Ammon's horn (tissue), 1 donor: ENCODE measurements at regions not wholly inside any gene's neighbourhood (a gene's known extent, or its start where the extent isn't known, plus 50 kb on each side); places are given as distances from the start of the nearest gene placed in this dataset.
"Not testable (repeated sequence)": the region's sequence is repeated elsewhere in the genome, so short reads cannot be mapped to it uniquely, and the experiment has no call there.

Experiments used
- DNase-seq: peaks from one replicate; pipeline ENCODE4 v3.0.0-alpha.2; 2016; ENCODE audit warnings: low spot score

DNA sequence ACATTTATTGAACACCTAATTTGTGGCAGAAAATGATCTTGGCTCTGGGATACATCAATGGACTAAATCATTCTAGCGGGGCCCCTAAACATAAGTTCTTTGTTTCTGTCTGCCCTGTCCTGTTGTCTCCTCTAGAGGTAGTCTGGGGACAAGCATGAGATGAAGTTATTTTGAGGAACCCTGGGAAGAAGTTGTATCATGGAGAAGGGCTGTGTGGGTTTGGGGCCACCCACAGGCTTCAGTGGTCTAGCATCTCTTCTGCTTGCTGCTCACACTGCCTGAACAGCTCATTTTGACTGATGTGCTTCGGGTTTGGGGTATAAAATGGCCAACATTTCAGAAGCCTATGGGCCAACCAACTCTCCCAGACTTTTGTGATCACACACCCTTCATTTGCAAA is 50.3 kb upstream of the OSBPL11 start:
- no peak for DNase-seq

DNA sequence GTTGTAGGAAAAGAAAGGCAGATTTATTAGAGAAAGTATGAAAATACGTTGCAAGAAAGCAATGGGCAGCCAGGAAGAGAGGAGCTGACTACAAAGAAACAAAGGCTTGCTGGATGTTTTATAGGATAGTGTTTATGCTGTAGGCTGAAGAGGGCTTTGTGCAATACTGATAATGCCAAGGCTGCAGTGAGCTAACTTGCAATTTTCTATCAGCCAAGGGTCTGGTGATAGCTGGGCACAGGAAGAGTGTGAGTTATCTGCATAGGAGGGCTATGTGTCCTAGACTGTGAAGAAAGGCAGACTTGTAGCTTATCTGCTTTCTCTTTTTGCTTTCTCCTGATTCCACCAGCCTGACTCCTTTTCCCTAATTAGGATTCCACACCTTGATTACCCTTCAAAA is 51.3 kb upstream of the OSBPL11 start:
- DNase-seq, result no peak

DNA sequence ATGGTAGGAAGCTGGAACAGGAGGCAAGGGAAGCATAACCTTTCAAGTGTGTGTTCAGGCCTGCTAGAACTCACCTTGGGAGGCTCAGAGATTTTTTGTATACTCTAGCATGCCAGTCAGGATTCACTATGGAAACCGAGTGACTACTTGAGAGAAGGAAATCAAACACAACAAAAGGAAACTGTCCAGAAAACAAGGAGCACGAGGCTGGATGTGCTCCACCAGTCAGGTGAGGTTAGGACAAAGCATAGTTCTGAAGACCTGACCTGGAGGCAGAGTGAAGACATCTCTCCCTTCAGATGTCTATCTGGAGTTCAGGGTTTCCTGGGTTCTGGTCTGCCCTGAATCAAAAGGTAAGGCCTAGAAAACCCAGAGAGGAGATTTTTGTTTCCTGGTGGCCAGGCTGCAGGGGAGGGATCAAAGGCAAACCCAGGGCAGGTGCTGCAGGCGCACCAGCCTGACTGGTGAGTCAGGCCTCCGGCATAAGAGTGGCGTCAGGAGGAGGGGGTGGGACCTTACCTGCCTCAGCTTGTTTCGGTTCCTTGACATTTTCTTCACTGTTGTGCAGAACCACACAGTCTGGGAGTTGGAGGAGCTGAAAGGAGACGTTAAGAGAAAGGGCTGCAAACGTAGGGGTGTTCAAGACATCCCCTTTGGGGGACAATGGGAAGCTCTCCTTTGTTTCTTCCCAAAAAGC is 52.2 kb upstream of the OSBPL11 start:
- no peak for DNase-seq

DNA sequence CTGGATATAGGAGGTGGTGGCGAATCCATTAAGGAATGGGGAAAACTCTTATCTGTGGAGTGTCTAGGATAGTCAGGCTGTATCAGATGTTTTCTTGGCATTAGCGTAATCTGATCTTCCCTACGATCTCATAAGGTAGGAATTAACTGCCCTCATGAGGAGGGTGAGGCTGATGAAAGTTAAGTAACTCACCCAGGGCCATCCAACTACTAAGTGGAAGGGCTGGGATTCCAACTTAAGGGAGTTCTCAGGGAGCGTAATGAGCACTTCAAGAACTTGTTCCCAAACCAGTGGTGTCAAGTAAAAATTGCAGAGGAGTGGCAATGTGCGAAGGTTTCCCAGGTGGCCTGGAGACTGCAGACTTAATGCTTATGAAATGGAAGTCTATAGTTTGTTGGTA is 55.9 kb upstream of the OSBPL11 start:
- DNase-seq, result no peak

DNA sequence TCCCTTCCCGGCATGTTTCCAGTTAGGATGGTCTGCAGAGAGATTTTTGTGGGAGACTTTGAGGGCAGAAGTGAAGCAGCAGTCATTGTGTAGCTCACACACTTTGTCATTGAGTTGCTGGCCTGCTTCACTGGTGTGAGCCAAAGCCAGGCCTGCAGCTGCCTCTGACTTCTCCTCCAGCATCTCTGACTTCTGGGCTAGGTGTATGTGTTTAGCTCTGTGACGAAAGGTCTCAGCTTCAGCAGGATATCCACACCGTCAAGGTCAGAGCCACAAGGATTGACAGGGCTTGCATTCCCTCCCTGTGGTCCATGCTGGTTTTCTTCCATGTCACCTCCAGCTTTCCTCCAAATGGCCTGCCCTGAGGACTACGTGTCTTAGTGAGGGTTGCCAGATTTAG is 57.1 kb upstream of the OSBPL11 start:
- DNase-seq, result no peak

DNA sequence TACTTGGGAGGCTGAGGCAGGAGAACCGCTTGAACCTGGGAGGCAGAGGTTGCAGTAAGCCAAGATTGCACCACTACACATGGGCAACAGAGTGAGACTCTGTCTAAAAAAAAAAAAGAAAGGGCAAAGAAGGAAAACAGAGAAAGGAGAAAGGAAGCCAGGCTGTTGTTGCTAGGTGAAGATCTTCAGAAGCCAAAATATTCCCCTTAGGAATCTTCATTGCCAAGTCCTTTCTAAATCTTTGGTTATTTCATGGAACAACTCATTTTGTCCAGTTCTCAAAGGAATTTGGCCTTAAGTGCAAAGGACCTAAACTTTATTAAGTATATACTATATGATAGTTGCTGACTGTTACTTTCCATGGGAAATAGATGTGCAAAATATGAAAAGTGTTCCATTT is 59.2 kb upstream of the OSBPL11 start:
- peak; percentile 28 for DNase-seq

DNA sequence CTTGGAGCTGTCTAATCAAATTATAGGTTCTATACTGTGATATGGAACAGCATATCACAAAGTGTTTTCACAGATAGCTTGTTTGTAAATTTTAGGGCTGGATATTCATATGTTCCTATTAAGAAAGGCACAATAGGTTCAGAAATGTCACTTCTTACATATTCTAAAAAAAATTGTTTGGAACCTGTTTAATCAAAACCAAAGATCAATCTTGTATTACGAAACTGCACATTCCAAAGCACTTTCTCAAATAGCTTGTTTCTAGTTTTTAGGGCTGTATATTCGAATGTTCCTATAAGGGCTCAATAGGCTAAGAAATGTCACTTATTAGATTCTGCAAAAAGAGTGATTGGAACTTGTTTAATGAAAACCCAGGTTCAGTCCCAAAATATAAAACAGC is 67.4 kb upstream of the OSBPL11 start:
- no peak for DNase-seq

DNA sequence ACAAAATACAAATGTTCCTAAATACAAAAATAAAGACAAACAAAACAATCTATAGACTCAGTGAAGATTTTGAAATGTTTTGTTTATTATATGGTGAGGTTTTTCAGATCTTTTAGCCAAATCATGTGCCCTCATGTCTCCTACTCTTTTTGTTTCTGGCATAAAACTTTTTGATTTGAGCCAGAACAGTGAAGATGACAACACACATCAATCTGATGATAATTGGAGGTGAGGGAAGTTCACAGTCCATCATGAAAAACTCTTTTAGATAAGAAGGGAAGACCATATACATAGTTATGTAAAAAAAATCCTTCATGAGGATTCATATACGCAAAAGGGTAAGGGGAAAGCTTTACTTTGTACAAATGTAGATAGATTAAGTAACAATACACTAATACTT is 75.1 kb upstream of the OSBPL11 start:
- no peak for DNase-seq

DNA sequence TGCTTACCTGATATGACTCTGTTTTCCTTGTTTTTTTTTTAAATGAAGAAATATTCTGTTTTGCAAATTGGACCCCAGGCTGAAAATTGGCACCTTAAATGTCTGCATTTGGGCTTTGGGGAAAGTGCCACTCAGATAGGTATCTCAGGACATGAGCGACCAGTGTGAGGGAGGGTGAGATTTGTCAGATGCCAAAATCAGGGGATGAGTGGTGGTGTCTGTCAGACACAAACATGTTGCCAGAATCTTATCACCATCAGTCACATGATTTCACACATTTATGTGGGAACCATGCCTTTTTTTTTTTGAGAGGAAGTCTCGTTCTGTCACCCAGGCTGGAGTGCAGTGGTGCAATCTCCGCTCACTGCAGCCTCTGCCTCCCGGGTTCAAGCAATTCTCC is 75.6 kb upstream of the OSBPL11 start:
- DNase-seq, result no peak

DNA sequence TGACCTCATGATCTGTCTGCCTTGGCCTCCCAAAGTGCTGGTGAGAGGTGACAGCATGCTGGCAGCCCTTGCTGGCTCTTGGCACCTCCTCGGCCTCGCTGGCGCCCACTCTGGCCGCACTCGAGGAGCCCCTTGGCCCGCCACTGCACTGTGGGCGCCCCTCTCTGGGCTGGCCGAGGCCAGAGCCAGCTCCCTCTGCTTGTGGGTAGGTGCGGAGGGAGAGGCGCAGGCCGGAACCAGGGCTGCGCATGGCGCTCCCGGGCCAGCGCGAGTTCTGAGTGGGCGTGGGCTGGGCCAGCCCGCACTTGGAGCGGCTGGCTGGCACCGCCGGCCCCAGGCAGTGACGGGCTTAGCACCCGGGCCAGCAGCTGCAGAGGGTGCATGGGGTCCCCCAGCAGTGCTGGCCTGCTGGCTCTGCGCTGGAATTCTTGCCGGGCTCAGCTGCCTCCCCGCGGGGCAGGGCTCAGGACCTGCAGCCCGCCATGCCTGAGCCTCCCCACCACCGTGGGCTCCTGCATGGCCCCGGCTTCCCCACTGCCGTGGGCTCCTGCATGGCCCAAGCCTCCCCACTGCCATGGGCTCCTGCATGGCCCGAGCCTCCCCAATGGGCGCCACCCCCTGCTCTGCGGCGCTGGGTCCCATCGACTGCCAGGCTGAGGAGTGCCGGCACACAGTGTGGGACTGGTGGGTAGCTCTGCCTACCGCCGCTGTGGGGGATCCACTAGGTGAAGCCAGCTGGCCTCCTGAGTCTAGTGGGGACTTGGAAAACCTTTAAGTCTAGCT is 76.4 kb upstream of the OSBPL11 start:
- no peak for DNase-seq

DNA sequence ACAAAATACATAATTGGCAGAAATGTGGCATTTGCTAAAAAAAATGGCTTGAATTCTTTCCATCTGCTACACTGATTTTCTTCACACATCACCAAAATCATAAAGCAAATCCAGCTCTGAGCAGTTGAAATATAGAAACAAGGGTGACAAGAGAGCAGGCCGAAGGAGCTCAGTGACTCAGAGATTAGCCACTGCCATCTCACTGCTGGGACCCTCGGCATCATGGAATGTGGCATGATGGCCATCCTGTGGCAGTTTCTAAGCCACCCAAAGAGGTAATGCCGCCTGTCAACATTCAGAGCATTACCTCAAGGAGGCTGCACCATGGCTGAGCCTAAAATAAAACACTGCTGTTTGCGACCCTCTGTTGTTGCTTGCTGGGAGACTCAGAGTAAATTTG is 80.5 kb upstream of the OSBPL11 start:
- no peak for DNase-seq

DNA sequence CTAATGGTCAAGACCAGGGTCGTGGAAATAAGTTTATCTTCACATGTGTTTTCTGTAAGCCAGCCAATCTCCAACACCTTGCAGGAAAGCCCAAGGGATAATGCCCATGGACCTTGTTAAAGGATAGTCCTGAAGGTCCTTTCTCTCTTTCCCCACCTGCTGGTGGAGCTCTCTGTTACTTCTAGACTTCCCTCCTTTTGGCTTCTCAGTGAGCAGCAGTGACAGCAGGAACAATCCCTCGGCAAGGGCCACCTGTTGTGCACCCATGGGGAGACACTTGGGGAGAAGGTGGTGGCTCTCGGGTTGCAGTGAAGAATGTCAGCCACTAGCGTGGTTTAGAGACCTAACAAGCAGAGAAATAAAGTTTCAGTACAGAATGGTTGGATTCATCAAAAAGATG is 84.0 kb upstream of the OSBPL11 start:
- DNase-seq, result no peak

DNA sequence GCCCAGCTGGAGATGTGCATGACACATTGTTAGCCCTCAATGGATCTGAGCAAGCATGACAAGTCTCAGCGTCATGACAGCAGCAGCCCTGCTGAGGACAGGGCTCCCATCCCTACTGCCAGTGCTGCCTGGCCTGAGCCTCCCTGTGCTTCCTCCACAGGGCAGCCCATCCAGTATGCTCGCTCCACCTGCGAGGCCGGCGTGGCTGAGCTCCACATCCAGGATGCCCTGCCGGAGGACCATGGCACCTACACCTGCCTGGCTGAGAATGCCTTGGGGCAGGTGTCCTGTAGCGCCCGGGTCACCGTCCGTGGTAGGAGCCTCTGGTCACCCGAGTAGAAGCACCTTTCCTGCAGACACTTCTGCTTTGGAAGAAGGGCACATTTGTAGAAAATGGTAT is 85.8 kb upstream of the OSBPL11 start:
- no peak for DNase-seq

DNA sequence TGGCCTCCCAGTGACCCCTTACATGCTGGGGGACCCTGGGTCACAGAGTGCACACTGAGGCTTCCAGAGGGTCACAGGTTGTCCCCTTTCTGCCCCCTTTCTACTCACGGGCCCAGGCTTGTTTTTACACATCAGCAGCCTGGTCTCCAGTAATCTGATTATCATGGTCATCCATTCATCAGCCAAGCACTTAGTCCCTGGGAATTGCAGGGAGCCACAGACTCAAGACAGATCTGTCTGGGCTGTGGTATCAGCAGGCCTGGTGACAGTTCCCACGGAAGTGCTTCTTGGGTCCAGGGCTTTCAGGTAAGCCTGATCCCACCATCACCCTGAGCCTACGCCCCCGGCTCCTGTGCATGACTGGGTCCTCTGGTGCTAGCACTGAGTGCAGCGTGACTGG is 86.6 kb upstream of the OSBPL11 start:
- DNase-seq, result not testable (repeated sequence)

DNA sequence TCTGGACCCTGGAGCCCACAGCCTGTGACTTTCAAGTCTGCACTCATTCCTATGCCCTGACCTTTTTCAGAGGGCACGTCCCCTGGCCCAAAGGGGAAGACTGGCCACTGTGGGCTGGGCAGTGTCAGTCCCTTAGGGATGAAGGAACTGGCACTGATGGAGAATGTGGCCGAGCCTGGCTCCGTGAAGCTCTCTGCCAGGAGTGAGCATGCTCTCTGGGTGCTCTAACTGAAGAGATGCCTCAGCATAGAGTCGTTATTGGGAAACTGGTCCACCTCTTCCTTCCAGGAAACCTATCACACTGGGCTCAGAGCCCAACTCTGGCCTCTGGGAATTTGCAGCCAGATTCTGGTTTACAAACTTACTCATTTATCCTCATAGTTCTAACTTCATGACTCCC is 87.3 kb upstream of the OSBPL11 start:
- not testable (repeated sequence) for DNase-seq

DNA sequence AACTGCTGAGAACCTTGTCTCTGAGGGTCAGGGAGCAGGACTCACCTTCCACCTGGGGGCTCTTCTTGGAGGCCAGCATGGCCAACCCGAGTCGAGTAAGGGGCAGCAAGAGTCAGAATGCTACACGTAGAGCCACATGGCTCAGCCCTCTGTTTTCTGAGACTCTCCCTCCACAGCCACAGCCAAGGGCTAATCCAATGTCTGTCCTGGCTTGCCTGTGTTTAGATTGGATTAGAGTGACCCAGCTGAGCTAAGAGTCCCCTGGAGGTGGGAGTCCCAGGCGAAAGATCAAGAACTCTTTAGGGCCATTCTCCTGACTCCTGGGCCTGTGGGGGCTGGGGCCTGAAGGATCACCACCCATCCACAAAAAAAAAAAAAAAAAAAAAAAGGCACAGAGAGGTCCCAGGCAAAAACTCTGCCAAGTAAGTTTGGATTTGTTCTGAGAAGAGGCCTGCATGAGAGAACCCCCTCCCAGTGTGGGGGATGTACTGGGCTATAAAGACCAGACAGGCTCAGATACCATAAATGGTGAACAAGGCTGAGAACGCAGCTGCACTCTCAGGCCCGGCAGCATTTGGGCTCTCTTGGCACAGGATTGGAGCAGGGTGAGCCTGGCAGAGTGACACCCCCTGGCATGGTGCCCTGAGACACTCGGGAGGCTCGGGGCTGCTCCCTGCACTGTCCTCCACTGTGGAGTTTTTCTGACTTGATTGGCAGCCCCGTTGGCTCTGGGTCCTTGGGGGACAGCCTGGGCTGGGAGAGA is 88.0 kb upstream of the OSBPL11 start:
- DNase-seq, result peak; percentile 51

DNA sequence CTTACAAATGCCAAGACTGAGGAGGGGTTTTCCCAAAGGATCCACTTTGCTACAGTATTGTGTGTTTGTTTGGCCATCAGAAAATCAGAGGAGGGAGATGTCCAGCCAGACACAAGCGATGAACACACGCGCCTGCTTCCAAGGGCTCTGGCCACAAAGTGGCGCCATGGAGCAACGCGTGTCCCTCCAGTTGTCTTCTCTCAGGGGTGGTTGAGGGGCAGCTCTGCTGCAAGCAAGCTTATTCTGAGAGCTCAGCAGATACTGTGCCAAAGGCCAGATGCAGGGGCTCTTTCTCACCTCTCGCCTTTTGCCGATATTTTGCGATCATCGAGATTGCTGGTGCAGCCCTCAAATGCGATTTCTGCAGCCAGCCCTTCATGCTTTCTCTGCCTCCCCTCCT is 88.9 kb upstream of the OSBPL11 start:
- DNase-seq, result no peak

DNA sequence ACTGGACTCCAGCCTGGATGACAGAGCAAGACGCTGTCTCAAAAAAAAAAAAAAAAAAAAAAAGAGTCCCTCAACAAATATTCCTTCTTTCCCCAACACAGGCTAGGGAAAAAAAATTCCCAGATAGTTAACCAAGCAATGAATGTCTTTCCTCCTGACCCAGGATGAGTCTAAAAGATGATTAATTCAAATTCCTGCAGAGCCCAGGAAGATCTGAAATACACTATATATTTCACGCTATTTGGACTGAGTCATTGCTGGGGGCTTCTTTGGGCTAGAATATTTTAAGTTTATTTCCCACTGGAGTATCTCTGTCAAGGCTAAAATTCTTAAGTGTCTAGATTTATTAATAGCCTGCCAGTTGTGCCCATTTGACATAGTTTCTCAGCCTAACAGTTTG is 90.4 kb upstream of the OSBPL11 start:
- not testable (repeated sequence) for DNase-seq

DNA sequence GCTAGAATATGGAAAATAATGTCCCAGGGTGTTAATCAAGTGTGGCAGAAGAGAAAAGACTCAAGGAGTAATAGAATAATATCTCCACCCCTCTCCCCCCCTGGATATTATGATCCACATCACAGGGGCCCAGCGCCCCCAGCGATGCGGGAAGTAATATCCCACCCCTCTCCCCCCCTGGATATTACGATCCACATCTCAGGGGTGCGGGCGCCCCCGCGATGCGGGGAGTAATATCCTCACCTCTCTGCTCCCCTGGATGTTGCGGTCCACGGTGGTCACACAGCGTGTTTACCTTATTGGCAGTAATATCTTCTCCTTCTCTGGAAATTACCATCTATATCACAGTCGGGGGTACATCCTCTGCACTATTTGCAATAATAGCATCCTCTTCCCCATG is 97.1 kb upstream of the OSBPL11 start:
- DNase-seq, result no peak

DNA sequence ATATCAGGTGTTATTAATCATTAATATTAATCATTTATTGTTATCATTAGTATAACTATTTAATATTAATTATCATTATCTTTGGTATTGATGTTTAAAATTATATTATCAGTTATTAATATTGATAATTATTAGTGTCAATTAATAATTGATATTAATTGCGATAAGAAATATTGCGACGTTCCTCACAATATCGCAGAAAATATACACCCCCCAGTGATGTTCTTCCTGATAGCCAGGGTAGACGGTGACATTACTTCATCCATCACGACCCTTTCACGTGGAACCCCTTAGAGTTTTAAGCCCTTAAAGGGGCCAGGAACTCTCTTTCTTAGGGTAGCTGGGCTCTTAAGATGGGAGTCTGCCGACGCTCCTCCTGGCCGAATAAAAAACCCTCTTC is 98.6 kb upstream of the OSBPL11 start:
- no peak for DNase-seq

DNA sequence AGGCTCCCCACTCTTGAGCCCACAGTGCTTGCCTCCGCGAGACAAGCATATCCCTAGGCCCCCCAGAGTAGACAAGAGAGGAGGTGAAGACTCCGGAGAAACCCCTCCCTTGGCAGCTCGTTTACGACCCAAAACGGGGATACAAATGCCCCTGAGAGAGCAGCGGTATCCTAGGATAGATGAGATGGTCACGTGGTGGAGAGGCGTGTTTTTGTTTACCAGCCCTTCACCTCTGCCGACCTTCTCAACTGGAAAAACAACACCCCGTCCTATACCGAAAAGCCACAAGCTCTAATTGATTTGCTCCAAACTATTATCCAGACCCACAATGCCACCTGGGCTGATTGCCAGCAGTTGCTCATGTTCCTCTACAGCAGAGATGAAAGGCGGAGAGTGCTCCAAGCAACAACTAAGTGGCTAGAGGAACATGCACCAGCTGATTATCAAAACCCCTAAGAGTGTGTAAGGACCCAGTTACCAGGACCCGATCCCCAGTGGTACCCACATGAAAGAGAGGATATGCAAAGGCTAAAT is 99.5 kb upstream of the OSBPL11 start:
- DNase-seq, result no peak

DNA sequence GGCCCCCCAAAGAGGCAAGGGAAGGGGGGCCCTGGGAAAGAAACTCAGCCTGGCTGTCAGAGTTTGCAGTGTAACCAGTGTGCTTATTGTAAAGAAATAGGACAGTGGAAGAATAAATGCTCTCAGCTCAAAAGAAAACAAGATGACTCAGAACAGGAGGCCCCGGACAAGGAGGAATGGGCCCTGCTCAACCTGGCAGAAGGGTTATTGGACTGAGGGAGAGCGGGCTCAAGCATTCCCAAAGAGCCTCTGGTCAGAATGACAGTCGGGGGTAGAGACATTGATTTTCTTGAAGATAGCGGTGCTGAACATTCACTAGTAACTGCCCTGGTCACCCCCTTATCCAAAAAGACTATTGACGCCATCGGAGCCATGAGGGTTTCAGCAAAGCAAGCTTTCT is 100.4 kb upstream of the OSBPL11 start:
- DNase-seq, result no peak

DNA sequence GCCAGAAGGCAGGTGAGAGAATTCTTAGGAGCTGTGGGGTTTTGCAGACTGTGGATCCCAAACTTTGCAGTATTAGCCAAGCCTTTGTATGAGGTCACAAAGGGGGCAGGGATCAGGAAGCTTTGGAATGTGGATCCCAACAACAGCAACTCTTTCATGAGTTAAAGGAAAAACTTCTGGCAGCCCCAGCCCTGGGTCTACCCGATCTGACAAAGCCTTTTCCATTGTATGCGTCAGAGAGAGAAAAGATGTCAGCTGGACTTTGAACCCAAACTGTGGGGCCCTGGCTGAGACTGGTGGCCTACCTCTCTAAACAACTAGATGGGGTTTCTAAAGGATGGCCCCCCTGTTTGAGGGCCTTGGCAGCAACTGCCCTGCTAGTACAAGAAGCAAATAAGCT is 101.8 kb upstream of the OSBPL11 start:
- DNase-seq, result not testable (repeated sequence)
